ENCODE measurements at regions not wholly inside any gene's neighbourhood (a gene's known extent, or its start where the extent isn't known, plus 50 kb on each side); places are given as distances from the start of the nearest gene placed in this dataset.

DNA sequence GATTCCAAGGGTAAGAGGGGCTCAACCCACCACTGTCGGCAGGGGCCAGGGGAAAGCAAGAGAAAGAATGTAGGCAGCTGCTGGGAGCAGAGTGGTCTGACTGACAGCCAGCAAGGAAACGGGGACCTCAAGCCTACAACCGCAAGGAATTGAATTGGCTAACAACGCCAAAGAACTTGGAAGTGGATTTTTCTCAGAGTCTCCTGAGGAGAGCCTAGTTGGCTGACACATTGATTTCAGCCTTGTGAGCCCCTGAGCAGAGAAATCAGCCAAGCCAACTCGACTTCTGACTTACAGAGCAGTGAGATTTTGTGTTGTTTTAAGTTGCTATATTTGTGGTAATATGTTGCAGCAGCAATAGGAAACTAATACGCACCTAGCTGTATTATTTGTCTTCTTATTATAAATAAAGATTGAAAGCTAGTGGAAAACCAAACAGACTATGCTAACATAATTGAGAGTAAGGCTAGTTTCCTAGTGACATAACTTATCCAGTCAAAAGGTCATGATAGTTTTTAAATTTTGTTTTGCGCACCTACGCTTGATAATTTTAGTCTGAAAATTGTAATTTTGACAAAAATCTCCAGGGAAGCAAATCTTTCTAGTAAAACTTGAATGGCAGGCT is 145.8 kb upstream of the HCCS start:
- H3K27ac ChIP-seq, result no peak overlapping the region
- TF ChIP-seq, protein P1, sequence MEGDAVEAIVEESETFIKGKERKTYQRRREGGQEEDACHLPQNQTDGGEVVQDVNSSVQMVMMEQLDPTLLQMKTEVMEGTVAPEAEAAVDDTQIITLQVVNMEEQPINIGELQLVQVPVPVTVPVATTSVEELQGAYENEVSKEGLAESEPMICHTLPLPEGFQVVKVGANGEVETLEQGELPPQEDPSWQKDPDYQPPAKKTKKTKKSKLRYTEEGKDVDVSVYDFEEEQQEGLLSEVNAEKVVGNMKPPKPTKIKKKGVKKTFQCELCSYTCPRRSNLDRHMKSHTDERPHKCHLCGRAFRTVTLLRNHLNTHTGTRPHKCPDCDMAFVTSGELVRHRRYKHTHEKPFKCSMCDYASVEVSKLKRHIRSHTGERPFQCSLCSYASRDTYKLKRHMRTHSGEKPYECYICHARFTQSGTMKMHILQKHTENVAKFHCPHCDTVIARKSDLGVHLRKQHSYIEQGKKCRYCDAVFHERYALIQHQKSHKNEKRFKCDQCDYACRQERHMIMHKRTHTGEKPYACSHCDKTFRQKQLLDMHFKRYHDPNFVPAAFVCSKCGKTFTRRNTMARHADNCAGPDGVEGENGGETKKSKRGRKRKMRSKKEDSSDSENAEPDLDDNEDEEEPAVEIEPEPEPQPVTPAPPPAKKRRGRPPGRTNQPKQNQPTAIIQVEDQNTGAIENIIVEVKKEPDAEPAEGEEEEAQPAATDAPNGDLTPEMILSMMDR (IDR thresholded peaks at IDR 0.05), result no peak
- DNase-seq (ENCODE audit: low spot score), result no peak

DNA sequence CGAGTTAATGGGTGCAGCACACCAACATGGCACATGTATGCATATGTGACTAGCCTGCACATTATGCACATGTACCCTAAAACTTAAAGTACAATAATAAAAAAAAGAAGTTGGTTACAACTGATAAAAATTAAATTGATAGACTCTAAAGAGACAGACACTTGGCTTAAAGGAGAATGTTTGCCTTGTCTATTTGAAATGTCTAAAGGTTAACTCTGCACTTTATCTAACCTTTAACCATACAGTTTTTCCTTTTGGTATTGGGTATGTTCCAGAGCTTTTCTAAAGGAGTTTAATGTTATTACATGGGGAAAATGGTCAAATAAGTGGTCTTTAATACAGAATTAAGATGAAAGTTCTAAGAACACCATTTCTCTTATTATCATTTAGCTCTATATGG is 145.1 kb upstream of the HCCS start:
- Histone ChIP-seq H3K4me3 (no peak overlapping the region), H3K27ac (no peak overlapping the region)
- TF ChIP-seq, protein P1 (IDR thresholded peaks at IDR 0.05), result no peak
- no peak for DNase-seq (ENCODE audit: low spot score)

More for the DNA sequence above, 145.8 kb upstream of the HCCS start:
- no peak overlapping the region for H3K4me3 ChIP-seq

DNA sequence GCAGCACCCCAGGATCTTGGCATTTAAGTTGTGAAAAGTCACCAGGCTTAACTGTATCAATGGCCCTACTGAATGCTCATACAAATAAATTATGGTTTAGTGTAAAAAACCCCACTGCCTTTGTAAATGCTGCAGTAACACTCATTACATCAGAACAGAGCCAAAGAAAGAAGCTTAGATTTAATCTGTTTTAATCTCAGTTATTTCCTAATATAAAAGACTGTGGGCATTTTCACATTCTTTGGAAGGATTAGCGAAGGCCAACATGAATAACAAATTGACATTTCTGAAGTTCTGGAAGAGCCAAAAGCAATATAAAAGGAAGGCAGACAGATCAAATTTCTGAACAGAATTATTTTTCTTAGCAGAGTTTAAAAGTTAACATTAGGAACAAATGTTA is 140.0 kb upstream of the HCCS start:
- Histone ChIP-seq H3K27ac (no peak overlapping the region), H3K4me3 (no peak overlapping the region)
- DNase-seq (ENCODE audit: low spot score), result no peak
- TF ChIP-seq, protein P1 (IDR thresholded peaks at IDR 0.05), result no peak

DNA sequence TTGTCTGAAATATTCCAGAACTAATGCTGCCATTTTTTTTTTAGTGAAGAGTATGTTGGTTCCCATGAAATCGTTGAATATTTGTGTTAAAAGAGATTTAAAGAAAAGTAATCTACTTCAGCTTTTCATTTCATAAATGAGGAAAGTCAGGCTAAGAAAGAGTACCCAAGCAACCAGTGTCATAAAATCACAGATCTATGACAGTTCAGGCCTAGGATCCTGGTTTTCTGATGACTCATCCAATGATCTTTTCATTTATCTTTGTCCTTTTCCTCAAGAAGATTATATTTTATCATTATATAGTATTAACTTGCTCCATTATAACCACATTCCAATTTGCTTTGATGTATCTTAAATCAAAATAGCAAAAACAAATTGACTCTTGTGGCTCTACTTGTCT is 139.4 kb upstream of the HCCS start:
- H3K27ac ChIP-seq, result no peak overlapping the region
- TF ChIP-seq, protein P1 (IDR thresholded peaks at IDR 0.05), result no peak
- no peak overlapping the region for H3K4me3 ChIP-seq
- no peak for DNase-seq (ENCODE audit: low spot score)

DNA sequence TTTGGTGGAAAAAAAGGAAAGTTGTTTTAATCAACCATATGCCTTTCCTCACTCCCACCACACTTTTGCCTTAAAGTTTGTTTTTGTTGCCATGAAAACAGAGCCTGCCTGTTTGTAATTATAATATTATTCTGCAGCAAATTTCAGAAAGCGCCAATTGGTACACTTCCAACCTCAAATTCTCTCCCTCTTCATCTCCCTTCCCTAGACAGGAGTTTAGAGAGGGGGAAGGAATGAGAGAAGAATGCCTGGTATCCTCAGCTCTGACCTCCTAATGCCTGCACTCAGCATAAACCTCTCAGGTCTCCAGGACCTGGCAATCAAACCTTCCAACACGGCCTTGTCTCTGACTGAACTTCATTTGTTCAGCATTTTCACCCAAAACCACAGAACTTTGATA is 138.4 kb upstream of the HCCS start:
- no peak for DNase-seq (ENCODE audit: low spot score)
- TF ChIP-seq, protein P1 (IDR thresholded peaks at IDR 0.05), result no peak
- no peak overlapping the region for H3K27ac ChIP-seq
- H3K4me3 ChIP-seq, result no peak overlapping the region

DNA sequence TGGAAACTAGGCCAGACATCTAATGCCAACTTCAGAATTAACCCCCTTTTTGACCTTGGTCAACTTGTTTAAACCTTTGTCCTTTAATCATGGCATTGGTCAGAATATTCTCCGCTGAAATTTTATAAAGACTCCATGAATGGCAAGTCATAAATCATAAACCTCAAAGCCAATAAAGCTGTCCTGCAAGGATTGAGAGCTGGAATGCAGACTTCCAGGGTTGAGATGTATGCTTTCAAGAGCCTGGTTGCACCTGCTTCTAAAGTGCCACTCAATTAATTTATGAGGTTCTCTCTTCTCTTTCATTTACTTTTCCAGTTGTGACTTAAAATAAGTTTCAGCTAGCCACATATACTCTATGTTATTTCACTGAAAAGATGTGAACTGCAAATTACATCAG is 136.2 kb upstream of the HCCS start:
- no peak for DNase-seq (ENCODE audit: low spot score)
- Histone ChIP-seq H3K27ac (no peak overlapping the region), H3K4me3 (no peak overlapping the region)
- TF ChIP-seq, protein P1 (IDR thresholded peaks at IDR 0.05), result no peak

DNA sequence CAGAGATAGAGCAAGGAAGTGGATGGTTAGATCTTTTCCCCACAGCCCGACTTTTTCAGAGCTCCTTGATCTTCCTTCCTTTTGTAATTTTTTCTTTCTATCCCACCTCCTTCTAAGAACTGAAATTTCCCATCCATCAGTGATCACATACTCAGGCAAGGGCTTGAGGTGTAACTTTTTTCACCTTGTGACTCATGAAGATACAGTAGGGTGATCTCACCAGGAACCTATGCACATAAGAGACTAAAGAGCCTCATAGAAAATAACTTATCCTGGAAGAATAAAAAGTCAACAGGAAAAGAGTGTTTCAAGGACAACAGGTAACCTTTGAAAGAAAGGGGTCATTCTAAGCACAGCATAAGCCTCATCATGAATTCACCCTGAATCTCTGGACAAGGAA is 131.2 kb upstream of the HCCS start:
- no peak overlapping the region for H3K27ac ChIP-seq
- no peak for DNase-seq (ENCODE audit: low spot score)
- TF ChIP-seq, protein P1 (IDR thresholded peaks at IDR 0.05), result no peak
- no peak overlapping the region for H3K4me3 ChIP-seq
